GM19438 (cell line): ENCODE measurements at regions not wholly inside any gene's neighbourhood (a gene's known extent, or its start where the extent isn't known, plus 50 kb on each side); places are given as distances from the start of the nearest gene placed in this dataset.
"Not testable (repeated sequence)": the region's sequence is repeated elsewhere in the genome, so short reads cannot be mapped to it uniquely, and the experiment has no call there.

ENCODE experiments used
- ATAC-seq: cut with Tn5 transposase; IDR thresholded peaks from one replicate; pipeline ENCODE4 v1.9.1; 2021; ENCODE audit warnings: low read depth; ENCODE audit not compliant: unreplicated experiment

- no peak for ATAC-seq
Measured at GRCh38 chr2:71926876-71927756, 220.5 kb downstream of the CYP26B1 start.

- ATAC-seq, result no peak
Measured at GRCh38 chr2:71926089-71926447, 221.6 kb downstream of the CYP26B1 start.

GRCh38 chr2:71925268-71926088, 222.2 kb downstream of the CYP26B1 start:
- no peak for ATAC-seq

GRCh38 chr2:71923887-71924533, 223.7 kb downstream of the CYP26B1 start:
- ATAC-seq, result peak; percentile 69

- no peak for ATAC-seq
Measured at GRCh38 chr2:71923143-71923525, 224.5 kb downstream of the CYP26B1 start.

GRCh38 chr2:71922499-71923142, 225.0 kb downstream of the CYP26B1 start:
- no peak for ATAC-seq

- no peak for ATAC-seq
Measured at GRCh38 chr2:71922091-71922490, 225.6 kb downstream of the CYP26B1 start.

- not testable (repeated sequence) for ATAC-seq
Measured at GRCh38 chr2:71920819-71921218, 226.8 kb downstream of the CYP26B1 start.

- ATAC-seq, result no peak
Measured at GRCh38 chr2:71919708-71920107, 228.0 kb downstream of the CYP26B1 start.

- ATAC-seq, result no peak
Measured at GRCh38 chr2:71910277-71910676, 237.4 kb downstream of the CYP26B1 start.

- ATAC-seq, result no peak
Measured at GRCh38 chr2:71908798-71909197, 238.9 kb downstream of the CYP26B1 start.

GRCh38 chr2:71907503-71907902, 240.2 kb downstream of the CYP26B1 start:
- no peak for ATAC-seq

- no peak for ATAC-seq
Measured at GRCh38 chr2:71906357-71906973, 241.2 kb downstream of the CYP26B1 start.

- no peak for ATAC-seq
Measured at GRCh38 chr2:71905205-71905604, 242.5 kb downstream of the CYP26B1 start.

- ATAC-seq, result no peak
Measured at GRCh38 chr2:71903841-71904240, 243.8 kb downstream of the CYP26B1 start.

- ATAC-seq, result no peak
Measured at GRCh38 chr2:71901466-71901865, 246.2 kb downstream of the CYP26B1 start.

- ATAC-seq, result no peak
Measured at GRCh38 chr2:71898851-71899681, 248.6 kb downstream of the CYP26B1 start.

- no peak for ATAC-seq
Measured at GRCh38 chr2:71898375-71898774, 249.3 kb downstream of the CYP26B1 start.

GRCh38 chr2:71897836-71898235, 249.8 kb downstream of the CYP26B1 start:
- no peak for ATAC-seq

GRCh38 chr2:71897137-71897480, 250.6 kb downstream of the CYP26B1 start:
- ATAC-seq, result no peak
